ENCODE measurements at regions not wholly inside any gene's neighbourhood (a gene's known extent, or its start where the extent isn't known, plus 50 kb on each side); places are given as distances from the start of the nearest gene placed in this dataset.
"Not testable (repeated sequence)": the region's sequence is repeated elsewhere in the genome, so short reads cannot be mapped to it uniquely, and the experiment has no call there.

DNA sequence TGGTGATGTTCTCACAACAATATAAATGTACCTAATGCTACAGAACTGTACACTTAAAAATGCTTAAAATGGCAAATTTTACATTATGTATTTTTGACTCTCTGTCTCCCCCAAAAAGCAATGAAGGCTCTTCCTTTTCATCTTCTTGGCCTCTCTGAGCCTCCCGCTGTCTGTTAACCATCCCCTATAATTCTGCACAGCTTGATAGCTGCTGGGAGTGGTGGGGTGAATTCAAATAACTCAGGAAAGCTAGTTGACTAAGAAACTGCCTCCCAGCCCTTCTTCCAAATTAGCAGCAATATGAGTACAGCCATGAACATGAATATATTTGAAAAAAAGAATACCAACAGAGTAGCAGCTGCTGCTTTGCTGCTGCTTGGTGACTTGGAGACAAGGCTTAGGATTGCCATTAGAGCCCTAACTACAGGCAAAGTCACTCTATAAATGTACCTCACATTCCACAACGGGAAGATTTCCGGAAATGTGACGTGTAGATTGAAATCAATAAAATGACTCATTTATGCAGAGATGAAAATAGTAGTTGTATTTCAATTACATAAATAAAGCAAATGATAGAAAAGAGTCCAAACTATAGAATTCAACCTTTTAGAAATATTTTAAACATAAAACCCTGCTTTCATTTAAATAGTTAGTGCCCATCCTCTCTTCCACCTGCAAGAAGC, 200.1 kb upstream of the HEY2 start:
- no peak for DNase-seq

- DNase-seq, result no peak
Observed at GRCh38 chr6:125550892-125551291, 198.5 kb upstream of the HEY2 start.

DNA sequence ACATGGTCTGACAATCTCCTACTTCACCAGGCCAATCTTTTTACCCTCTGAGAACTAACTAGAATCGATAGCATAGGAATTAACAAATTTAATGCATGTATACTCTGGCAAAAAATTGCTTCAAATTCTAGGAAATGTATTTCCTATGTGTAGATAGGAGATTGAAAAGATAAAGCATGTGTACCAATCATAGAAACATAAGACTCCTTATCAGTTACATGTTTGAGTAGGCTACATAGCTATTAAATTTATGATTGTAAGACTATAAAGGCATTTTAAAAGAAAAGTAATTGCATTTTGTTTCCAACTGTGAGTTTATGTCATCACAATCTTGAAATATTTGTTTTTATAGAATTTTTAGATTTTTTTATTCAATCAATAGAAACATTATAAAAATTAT, 196.6 kb upstream of the HEY2 start:
- no peak for DNase-seq

- DNase-seq, result no peak
Observed at GRCh38 chr6:125554456-125554855, 195.0 kb upstream of the HEY2 start.

DNA sequence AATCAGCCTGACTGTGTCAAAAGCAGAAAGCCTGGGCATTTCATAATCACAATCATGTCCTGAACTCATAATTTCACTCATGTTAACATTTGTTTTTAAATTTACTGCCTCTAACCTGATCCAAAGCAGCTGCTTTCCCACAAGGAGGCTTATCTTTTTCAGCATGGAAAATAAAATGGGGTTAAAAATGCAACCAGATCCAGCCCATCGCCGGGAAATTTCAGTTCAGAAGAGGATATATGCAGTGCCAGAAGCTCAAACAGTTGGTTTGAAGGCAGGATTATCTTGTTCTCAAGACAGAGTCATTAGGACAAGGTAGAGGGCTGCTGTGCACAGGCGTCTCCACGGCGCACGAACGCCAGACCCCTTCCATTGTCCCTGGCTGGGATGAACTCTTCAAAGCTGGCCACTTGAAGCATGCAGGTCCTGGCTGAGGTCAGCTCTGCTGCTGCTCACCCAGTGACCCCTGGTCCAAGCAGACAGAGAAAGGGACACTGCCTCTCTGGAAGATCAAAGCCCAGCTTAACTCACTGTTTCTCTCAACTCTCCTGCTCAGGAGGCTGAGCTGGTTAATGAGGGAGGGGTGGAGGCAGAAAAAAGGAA, 191.1 kb upstream of the HEY2 start:
- no peak for DNase-seq

DNA sequence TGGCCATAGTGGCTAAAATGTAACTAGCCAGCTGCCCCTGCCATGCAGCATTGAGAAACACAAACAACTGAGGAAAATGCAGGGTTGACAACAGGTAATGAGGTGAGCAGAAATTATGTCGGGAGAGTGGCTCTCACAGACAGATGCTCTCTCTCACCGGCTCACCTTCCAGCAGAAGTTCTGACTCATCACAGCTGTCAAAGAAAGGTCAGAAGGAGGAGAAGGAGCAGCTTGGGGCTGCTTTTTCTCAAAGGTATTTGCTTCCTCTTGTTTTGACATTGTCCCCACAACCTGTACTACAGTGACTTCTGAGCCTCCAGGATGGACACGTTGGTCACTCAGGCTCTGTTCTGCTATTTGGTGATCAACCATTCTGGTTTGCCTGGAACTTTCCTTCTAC, 190.5 kb upstream of the HEY2 start:
- DNase-seq, result no peak

- no peak for DNase-seq
Observed at GRCh38 chr6:125562156-125562555, 187.3 kb upstream of the HEY2 start.

GRCh38 chr6:125564941-125565340, 184.5 kb upstream of the HEY2 start:
- no peak for DNase-seq

- DNase-seq, result no peak
Observed at GRCh38 chr6:125567407-125567806, 182.0 kb upstream of the HEY2 start.

- no peak for DNase-seq
Observed at GRCh38 chr6:125568609-125569008, 180.8 kb upstream of the HEY2 start.

- no peak for DNase-seq
Observed at GRCh38 chr6:125570526-125570925, 178.9 kb upstream of the HEY2 start.

- no peak for DNase-seq
Observed at GRCh38 chr6:125571207-125571755, 178.2 kb upstream of the HEY2 start.

DNA sequence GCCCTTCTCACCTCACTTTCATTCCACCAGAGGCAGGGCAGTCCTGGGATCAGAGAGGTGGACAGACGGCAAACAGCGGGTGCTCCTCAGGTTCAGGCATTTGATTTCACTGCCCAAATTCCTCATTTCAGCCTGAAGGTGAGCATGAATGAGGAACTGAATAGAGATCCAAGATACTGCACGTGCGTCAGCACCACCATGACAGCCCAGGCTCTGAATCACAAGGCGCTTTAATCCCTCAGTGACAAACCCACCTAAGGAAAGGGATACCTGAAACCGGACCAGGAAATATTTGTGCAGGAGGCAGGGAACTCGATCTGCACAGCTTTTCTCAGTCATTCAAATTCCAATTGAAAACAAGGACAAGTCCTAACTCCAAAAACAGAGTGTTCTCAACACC, 174.8 kb upstream of the HEY2 start:
- DNase-seq, result no peak

GRCh38 chr6:125577124-125577662, 172.2 kb upstream of the HEY2 start:
- DNase-seq, result no peak

DNA sequence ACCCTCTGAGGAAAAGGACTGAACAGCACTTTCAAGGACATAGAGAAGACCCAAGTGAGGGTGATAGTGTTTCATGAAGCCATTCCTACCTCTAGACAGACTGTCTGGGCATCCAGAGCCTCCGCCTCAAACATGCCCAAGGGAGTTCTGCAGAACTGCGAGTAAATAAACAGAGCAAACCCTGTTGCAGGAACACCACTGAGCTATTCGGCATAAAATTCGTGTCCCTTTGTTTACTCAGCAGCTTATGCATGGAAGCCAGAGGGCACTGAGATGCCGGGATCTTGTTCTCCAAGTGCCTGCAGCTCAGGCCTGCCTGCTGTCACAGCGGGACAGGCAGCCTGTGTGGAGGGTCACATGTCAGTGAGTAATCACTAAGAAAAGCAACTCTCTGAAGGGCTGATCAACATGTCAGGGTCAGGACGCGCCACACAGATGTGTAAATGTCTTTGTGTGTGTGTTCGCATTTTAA, 164.9 kb upstream of the HEY2 start:
- DNase-seq, result peak; percentile 76

- DNase-seq, result no peak
Observed at GRCh38 chr6:125585470-125585869, 164.0 kb upstream of the HEY2 start.

- no peak for DNase-seq
Observed at GRCh38 chr6:125586074-125586473, 163.4 kb upstream of the HEY2 start.

DNA sequence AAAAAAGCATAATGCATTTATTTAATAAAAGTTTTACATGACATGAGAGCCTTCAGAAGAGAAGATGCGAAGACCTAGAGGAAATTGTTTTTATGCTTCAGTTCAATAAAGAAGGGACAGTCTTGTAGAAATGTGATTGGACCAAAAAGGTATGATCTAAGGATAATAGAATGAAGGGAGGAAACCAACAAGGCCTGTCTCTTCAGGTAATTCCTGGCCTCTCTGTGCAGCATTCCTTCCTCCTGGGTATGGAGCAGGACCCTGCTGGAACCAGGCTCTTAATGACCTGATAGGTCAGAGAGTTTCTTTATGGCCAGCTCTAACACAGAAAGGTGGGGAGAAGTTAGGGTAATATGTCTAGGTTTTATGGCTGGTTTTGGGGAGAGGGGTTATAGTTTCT, 162.8 kb upstream of the HEY2 start:
- no peak for DNase-seq

DNA sequence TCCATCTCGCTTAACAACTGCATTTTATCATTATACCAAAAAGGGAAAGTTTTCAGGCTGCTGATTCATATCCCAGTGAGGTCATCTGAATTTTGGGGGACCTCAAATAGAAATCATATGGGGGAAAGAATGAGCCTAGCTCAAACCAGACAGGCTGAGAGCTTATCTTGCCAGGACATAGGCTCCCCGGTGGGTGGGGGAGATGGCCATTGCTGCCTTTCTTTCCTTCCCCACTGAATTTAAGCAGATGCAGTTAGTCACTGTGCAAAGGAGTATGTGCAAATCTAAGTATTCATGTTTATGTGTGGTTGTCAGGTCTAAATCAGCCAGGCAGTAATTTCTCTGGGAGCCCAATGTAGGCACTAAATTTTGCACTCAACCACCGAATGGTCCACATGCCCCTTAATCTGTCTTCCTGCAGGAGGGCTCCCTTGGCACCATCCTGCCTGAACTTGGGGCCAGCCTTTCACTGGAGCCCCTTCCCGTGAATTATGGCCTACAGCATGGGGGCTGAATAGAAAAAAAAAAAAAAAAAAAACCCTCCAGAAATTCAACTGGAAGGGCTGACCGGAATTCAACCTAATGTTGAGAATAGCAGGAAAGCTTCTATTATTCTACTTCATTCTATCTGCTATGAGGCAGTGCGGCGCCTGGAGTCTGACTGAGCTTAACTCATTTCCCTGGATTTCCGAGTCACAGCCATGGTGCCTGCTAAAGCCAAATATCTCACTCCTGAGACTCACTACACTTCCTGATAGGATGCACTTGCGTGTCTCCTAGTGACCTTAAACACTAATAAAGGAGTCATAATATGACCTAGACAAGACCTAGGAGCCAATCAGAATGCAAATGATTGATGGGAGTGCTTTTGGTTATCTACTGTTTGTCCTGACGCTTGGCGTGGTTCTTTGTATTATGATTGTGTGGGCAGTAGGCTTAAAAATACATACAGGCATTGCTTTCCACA, 161.5 kb upstream of the HEY2 start:
- no peak for DNase-seq

DNA sequence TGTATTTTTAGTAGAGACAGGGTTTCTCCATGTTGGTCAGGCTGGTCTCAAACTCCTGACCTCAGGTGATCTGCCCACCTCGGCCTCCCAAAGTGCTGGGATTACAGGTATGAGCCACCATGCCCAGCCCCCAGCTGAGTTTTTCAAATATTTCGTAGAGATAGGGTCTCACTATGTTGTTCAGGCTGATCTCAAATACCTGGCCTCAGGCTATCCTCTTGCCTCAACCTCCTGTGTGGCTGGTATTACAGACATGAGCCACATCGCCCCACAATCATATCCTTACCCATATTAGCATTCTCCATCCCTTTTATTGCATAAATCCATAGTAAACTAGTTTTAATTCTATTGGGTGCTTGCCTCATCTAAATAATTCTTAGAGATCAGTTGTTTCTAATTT, 157.6 kb upstream of the HEY2 start:
- DNase-seq, result not testable (repeated sequence)

DNA sequence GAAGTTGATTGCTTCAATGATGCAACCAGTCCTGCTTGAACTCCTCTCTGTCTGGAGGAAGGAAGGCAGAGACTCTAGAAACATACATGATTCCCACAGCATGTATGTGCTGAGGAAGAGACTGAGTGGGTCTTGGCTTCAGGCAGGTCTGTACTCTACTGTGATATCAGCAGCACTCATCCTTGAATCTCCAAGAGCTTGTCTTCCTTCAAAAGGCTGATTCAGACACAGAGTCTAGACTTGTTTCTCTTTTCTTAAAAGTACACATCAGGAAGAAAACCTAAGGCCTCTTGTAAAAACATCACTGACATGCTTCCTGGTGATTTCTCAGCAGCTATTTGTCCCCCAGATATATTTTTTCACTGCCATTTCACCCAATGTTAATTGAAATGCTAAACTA, 155.7 kb upstream of the HEY2 start:
- no peak for DNase-seq

DNA sequence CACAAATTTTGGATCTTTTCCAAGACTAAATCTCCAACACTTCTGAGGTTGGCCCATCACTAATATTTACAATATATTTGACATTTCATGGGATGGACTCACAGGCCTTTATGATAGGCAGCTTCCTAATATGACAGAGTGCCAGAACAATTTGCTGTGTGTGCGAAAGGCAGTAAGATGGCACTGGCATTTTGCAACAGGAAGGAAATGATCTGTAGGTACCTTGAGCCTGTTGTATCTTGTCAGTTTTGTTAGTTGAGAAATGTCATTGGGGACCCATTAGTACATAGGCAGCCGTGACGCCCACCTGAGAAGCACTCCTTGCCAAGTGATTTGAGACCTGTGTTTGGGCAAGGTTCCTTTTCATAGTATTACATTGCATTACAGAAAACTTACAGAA, 153.4 kb upstream of the HEY2 start:
- no peak for DNase-seq

All from NCI-H774 (cell line).